ENCODE measurements at regions not wholly inside any gene's neighbourhood (a gene's known extent, or its start where the extent isn't known, plus 50 kb on each side); places are given as distances from the start of the nearest gene placed in this dataset.

GRCh38 chr6:134864558-134864957 is 85.3 kb downstream of the ALDH8A1 start:
- TF ChIP-seq, protein P1, sequence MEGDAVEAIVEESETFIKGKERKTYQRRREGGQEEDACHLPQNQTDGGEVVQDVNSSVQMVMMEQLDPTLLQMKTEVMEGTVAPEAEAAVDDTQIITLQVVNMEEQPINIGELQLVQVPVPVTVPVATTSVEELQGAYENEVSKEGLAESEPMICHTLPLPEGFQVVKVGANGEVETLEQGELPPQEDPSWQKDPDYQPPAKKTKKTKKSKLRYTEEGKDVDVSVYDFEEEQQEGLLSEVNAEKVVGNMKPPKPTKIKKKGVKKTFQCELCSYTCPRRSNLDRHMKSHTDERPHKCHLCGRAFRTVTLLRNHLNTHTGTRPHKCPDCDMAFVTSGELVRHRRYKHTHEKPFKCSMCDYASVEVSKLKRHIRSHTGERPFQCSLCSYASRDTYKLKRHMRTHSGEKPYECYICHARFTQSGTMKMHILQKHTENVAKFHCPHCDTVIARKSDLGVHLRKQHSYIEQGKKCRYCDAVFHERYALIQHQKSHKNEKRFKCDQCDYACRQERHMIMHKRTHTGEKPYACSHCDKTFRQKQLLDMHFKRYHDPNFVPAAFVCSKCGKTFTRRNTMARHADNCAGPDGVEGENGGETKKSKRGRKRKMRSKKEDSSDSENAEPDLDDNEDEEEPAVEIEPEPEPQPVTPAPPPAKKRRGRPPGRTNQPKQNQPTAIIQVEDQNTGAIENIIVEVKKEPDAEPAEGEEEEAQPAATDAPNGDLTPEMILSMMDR (IDR thresholded peaks at IDR 0.05): no peak
- no peak for TF ChIP-seq EP300 (IDR thresholded peaks at IDR 0.05)
- no peak for TF ChIP-seq POLR2A (IDR thresholded peaks at IDR 0.05)
- TF ChIP-seq POLR2AphosphoS5 (IDR thresholded peaks at IDR 0.05): no peak
